Adrenal gland (tissue), 9 donors: ENCODE measurements at regions not wholly inside any gene's neighbourhood (a gene's known extent, or its start where the extent isn't known, plus 50 kb on each side); places are given as distances from the start of the nearest gene placed in this dataset.

Source experiments
- DNase-seq, 7 donors: peaks; one replicate each; pipeline ENCODE4 v3.0.0-alpha.2; 2019 to 2020
- H3K27ac ChIP-seq, 5 donors: fragments of 200-600 bp; sonication (generic) in 4 of 5; 1 replicate in 3 of 5; 2 replicates in 2 of 5; pipeline versions ENCODE4 v1.5.1 to v1.8.0; 2016 to 2020; ENCODE audit warnings: mild to moderate bottlenecking in 1 of 5
- H3K27me3 ChIP-seq: fragments of 200-600 bp; 2 replicates; pipeline ENCODE4 v1.8.0; 2021
- H3K36me3 ChIP-seq, 2 donors: fragments of 200-600 bp; replicated peaks in 1 of 2; 1 replicate in 1 of 2; 2 replicates in 1 of 2; pipeline versions ENCODE4 v1.5.1 to v1.8.0; 2018 to 2022
- H3K4me1 ChIP-seq, 2 donors: fragments of 200-600 bp; replicated peaks in 1 of 2; 1 replicate in 1 of 2; 2 replicates in 1 of 2; pipeline versions ENCODE4 v1.5.1 to v1.8.0; 2018 to 2021
- H3K4me3 ChIP-seq, 4 donors: fragments of 200-600 bp; sonication (generic) in 3 of 4; one replicate each; pipeline ENCODE4 v1.5.1; 2016 to 2018
- H3K9me3 ChIP-seq, 3 donors: fragments of 200-600 bp; sonication (generic) in 1 of 3; replicated peaks in 1 of 3; 1 replicate in 2 of 3; 2 replicates in 1 of 3; pipeline versions ENCODE4 v1.5.1 to v1.8.0; 2016 to 2021
- POLR2A ChIP-seq, 2 donors: fragments of 450-650 bp; IDR thresholded peaks; one replicate each; pipeline ENCODE4 v1.6.1; 2017; ENCODE audit warnings: antibody characterized with exemption in 2 of 2, mild to moderate bottlenecking in 2 of 2, moderate library complexity in 1 of 2
- WGBS, 4 donors: extraction: QIAGEN DNeasy Blood & Tissue Kit in 2 of 4; methylation state at CpG; one replicate each; pipeline versions ENCODE4 v1.1.5 to v1.1.7; 2013 to 2017; 5-methylcytosine and 5-hydroxymethylcytosine counted together
- intact Hi-C, 2 donors: fragments of 100-400 bp; cut with DNase I; formaldehyde crosslinking; loops; one replicate each; pipeline versions ENCODE4 v1.14.1 to v1.15.0; 2022 to 2023
- TF ChIP-seq, protein P1 (sequence below), 6 experiments: fragments of 450-650 bp in 4 of 6; fragments of 200-600 bp in 2 of 6; sonication (generic) in 1 of 6; IDR thresholded peaks; 1 replicate in 5 of 6; 2 replicates in 1 of 6; pipeline versions ENCODE4 v1.5.1 to v1.8.0; 2016 to 2021; ENCODE audit warnings: antibody characterized with exemption in 6 of 6, mild to moderate bottlenecking in 2 of 6, moderate library complexity in 1 of 6
- donor health status: healthy with polysubstance abuse.
- donor health status: Bipolar disorder and iron deficiency.
- donor health status: DM: yes; HTN: yes; CAD: no.
- donor health status: DM: no; HTN: no; CAD: no.
- donor health status: DM: no; HTN: no; CAD: no.

DNA sequence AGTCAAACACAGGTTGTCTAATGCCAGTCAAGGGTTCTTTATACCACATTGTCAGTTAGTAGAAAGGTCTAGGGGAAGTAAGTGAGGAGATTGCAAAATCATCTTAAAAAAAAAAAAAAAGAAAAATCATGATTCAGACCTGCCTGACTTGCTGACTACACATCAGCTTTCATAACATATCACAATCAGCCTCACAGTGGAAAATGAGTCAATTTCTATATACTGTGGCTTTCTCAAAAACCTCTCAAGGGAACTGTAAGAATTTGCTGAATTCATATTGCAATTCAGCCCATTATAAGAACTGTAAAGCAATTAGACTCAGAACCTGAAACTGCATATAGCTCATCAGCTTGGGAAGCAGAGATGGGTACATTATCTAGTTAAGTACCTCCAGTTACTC lies 75.3 kb upstream of the GPC6 start:
- Histone ChIP-seq H3K27me3 (no peaks in the 10 kb centered on the region), H3K27ac (no peak overlapping the region), H3K4me1 (no peaks in the 10 kb centered on the region), H3K4me3 (no peak overlapping the region), H3K9me3 (no peaks in the 10 kb centered on the region), H3K36me3 (no peaks in the 10 kb centered on the region)
- intact Hi-C loops: no loop called here
- DNase-seq: no peak
- no peak for TF ChIP-seq POLR2A (IDR thresholded peaks at IDR 0.05)
- TF ChIP-seq, protein P1, sequence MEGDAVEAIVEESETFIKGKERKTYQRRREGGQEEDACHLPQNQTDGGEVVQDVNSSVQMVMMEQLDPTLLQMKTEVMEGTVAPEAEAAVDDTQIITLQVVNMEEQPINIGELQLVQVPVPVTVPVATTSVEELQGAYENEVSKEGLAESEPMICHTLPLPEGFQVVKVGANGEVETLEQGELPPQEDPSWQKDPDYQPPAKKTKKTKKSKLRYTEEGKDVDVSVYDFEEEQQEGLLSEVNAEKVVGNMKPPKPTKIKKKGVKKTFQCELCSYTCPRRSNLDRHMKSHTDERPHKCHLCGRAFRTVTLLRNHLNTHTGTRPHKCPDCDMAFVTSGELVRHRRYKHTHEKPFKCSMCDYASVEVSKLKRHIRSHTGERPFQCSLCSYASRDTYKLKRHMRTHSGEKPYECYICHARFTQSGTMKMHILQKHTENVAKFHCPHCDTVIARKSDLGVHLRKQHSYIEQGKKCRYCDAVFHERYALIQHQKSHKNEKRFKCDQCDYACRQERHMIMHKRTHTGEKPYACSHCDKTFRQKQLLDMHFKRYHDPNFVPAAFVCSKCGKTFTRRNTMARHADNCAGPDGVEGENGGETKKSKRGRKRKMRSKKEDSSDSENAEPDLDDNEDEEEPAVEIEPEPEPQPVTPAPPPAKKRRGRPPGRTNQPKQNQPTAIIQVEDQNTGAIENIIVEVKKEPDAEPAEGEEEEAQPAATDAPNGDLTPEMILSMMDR (IDR thresholded peaks at IDR 0.05): no peak

DNA sequence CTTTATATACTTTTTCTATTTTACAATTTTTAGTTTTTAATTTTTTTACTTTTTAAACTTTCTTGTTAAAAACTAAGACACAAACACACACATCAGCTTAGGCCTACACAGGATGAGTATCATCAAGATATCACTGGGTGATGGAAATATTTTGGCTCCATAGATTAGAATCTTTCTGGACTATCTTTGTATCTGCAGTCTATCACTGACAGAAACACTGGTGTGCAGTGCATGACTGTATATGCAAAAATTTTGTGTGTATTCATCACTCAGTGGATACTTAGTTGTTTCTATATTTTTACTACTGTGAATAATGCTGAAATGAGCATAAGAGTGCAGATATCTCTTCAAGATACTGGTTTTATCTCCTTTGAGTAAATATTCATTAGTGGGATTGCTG lies 68.0 kb upstream of the GPC6 start:
- H3K27me3 ChIP-seq: no peaks in the 10 kb centered on the region
- no peaks in the 10 kb centered on the region for H3K9me3 ChIP-seq
- no peak for DNase-seq
- H3K27ac ChIP-seq: no peak overlapping the region
- intact Hi-C loops: no loop called here
- TF ChIP-seq, protein P1 (IDR thresholded peaks at IDR 0.05): no peak
- no peak for TF ChIP-seq POLR2A (IDR thresholded peaks at IDR 0.05)
- no peaks in the 10 kb centered on the region for H3K4me1 ChIP-seq
- H3K36me3 ChIP-seq: no peaks in the 10 kb centered on the region
- no peak overlapping the region for H3K4me3 ChIP-seq

DNA sequence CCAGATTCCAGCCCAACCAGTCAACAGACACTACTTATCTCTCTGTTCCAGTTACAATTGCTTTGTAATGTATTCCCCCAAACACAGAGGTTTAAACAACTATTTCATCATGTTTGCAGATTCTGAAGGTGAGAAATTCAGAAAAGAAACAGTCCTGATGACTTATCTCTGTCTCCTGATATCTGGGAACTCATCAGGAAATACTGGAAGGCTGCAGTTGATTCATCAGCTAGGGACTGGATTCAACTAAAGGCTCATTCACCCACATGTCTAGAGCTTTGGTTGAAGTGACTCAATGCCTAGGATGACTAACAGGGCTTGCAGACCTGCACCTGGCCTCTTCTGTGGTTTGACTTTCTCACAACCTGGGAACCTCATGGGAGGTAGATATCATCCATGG lies 56.6 kb upstream of the GPC6 start:
- Histone ChIP-seq H3K27ac (no peak overlapping the region), H3K4me1 (no peaks in the 10 kb centered on the region), H3K9me3 (no peaks in the 10 kb centered on the region), H3K27me3 (no peaks in the 10 kb centered on the region), H3K36me3 (no peaks in the 10 kb centered on the region), H3K4me3 (no peak overlapping the region)
- intact Hi-C loops: no loop called here
- TF ChIP-seq, protein P1 (IDR thresholded peaks at IDR 0.05): no peak
- TF ChIP-seq POLR2A (IDR thresholded peaks at IDR 0.05): no peak
- peak in 2 of 7 donors; percentile 11 to 20 for DNase-seq

DNA sequence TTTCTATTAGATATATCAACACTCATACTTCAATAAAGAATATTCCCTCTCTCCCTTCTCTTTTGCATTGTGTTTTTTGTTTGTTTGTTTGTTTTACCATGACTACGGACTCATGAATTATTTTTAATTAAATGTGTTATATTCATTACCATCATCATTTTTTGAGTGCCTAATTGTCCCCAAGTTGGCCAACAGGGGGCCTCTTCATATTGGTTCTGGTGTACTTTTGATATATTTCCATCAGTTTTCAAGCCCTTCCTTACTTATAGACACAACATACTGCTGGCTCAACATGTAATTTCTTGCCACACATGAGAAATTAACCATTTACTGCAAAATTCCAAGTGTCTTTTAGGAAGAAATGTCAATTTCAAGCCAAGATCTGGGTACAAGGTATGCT lies 54.5 kb upstream of the GPC6 start:
- Histone ChIP-seq H3K9me3 (no peaks in the 10 kb centered on the region), H3K4me3 (no peak overlapping the region), H3K36me3 (no peaks in the 10 kb centered on the region), H3K27me3 (no peaks in the 10 kb centered on the region), H3K27ac (no peak overlapping the region), H3K4me1 (no peaks in the 10 kb centered on the region)
- intact Hi-C loops: no loop called here
- WGBS, 4 donors: 71 to 86% (median 81%) methylated on average over 1 of the region's 1 CpG
- TF ChIP-seq, protein P1 (IDR thresholded peaks at IDR 0.05): no peak
- no peak for TF ChIP-seq POLR2A (IDR thresholded peaks at IDR 0.05)
- DNase-seq: no peak
